GM19463 (cell line): ENCODE measurements at regions not wholly inside any gene's neighbourhood (a gene's known extent, or its start where the extent isn't known, plus 50 kb on each side); places are given as distances from the start of the nearest gene placed in this dataset.
"Not testable (repeated sequence)": the region's sequence is repeated elsewhere in the genome, so short reads cannot be mapped to it uniquely, and the experiment has no call there.

Source experiments
- ATAC-seq: cut with Tn5 transposase; IDR thresholded peaks from one replicate; pipeline ENCODE4 v1.9.1; 2021; ENCODE audit warnings: mild to moderate bottlenecking, moderate library complexity; ENCODE audit not compliant: unreplicated experiment

DNA sequence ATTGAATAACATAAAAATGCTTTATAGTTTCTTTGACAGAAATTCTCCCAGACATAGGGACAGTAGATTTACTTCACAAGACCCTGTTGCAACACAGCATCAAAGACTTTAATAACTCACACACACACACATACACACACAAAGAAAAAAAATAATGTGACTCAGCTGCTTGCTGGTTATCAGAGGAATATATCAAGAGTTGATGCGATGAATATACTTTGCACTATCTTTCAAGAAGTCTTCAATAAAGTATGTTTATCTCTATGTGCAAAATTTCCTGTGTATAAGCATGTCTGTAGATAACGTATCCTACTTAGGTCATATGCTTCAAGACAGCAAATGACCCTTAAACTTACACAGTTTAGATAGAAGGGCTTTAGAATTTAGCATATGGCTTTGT is 243.1 kb downstream of the ARL4A start:
- no peak for ATAC-seq

DNA sequence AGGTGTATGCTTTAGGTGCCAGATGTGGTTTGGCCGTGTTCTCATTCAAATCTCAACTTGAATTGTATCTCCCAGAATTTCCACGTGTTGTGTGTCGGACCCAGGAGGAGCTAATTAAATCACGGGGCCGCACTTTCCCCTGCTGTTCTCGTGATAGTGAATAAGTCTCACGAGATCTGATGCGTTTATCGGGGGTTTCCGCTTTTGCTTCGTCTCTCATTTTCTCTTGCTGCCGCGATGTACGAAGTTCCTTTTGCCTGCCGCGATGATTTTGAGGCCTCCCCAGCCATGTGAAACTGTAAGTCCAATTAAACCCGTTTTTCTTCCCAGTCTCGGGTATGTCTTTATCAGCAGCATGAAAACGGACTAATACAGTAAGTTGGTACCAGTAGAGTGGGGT is 244.0 kb downstream of the ARL4A start:
- ATAC-seq, result not testable (repeated sequence)

DNA sequence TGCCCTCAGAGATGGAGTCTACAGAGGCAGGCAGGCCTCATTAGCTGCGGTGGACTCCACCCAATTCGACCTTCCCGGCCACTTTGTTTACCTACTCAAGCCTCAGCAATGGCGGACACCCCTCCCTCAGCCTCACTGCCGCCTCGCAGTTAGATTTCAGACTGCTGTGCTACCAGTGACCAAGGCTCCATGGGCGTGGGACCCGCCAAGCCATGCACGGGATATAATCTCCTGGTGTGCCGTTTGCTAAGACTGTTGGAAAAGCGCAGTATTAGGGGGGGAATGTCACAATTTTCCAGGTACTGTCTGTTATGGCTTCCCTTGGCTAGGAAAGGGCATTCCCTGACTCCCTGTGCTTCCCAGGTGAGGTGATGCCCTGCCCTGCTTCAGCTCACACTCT is 252.3 kb downstream of the ARL4A start:
- no peak for ATAC-seq

- ATAC-seq, result no peak
Measured at GRCh38 chr7:12941512-12941911, 254.1 kb downstream of the ARL4A start.

DNA sequence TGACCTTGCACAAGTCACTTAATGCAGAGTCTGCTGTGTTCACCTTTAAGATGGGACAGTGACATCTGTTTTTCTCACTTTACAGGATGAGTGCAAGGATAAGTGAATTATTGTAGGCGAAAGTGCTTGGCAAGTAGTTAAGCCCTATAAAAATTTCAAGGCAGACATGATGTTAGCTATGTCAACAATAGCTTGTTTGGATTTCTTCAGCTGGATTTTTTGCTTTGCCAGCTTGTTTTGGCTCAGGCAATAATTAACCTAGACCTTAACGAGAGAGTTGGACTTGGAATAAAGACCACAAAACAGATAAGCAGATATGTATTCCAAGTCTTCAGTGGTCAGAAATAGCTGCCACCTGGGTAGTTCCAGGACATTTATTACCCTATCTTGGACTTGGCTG is 255.2 kb downstream of the ARL4A start:
- no peak for ATAC-seq

- no peak for ATAC-seq
Measured at GRCh38 chr7:12943781-12944180, 256.3 kb downstream of the ARL4A start.

DNA sequence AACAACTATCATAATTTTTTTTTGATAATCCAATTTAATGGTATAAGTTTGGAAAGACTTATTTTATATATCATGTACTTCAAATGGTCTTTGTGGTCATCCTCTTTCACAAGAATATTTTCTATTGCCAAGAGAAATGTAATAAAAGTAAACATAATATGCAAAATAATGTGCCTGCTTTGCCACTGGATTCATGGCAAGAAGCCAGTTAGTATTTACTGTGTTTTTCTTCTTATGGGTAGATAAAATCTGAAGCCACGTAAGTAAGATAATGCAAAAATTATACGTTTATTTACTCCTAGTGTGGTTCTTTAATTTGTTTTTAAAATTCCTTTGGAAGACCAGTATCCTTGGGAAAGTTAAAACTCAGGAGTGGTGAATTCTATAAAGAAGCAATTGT is 258.5 kb downstream of the ARL4A start:
- no peak for ATAC-seq

GRCh38 chr7:12947465-12947864 is 260.0 kb downstream of the ARL4A start:
- ATAC-seq, result no peak

- ATAC-seq, result no peak
Measured at GRCh38 chr7:12949060-12949931, 261.9 kb downstream of the ARL4A start.

- no peak for ATAC-seq
Measured at GRCh38 chr7:12951397-12951801, 264.0 kb downstream of the ARL4A start.

GRCh38 chr7:12954380-12955033 is 267.1 kb downstream of the ARL4A start:
- ATAC-seq, result no peak

DNA sequence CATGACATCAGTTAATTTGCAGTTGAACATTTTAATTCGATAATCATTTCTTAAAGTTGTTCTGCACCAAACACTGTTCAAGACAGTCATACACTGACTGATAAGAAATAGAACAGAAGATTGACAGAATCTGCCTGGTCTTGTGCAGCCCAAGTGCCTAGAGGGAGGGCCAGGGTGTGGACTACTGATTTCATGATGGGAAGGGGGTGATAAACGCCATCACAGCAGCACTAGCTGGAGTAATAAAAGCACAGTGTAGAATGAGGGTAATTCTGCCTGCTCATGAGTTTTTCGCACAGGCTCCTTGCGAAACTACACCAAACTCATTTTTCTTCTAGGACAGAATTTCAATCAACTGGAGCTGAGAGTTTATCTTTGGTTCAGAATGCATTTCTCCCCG is 270.1 kb downstream of the ARL4A start:
- ATAC-seq, result no peak

DNA sequence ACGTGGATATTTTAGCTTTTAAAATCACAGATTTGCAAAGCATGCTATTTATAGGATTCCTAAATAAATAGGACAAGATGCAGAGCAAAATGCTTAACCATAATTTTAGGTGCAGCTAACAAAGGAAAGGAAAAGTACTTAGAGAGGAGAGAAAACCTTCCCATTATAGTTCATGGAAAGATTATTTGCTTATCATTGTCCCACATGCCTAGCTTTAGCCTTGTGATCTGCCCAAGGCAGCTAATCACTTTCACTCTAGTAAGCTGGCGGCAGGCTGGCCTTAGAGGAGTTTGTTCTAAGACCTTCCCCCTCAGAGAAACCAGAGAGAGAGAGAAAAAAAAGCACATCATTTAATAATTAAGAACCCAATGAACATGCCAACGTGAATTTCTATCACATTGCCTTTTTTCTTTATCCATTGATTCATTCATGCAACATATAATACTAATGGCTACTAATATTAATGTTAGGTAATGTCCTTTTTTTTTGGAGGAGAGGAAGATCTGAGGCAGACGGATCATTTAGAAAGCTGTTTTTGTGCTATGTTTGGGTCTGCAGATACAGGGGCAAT is 274.6 kb downstream of the ARL4A start:
- no peak for ATAC-seq

GRCh38 chr7:12963435-12963834 is 276.0 kb downstream of the ARL4A start:
- ATAC-seq, result no peak

- no peak for ATAC-seq
Measured at GRCh38 chr7:12964836-12965235, 277.4 kb downstream of the ARL4A start.

- no peak for ATAC-seq
Measured at GRCh38 chr7:12965767-12966166, 278.3 kb downstream of the ARL4A start.

- no peak for ATAC-seq
Measured at GRCh38 chr7:12967322-12967721, 279.9 kb downstream of the ARL4A start.

- ATAC-seq, result no peak
Measured at GRCh38 chr7:12968836-12969422, 281.5 kb downstream of the ARL4A start.

- ATAC-seq, result no peak
Measured at GRCh38 chr7:12970626-12971025, 283.2 kb downstream of the ARL4A start.

DNA sequence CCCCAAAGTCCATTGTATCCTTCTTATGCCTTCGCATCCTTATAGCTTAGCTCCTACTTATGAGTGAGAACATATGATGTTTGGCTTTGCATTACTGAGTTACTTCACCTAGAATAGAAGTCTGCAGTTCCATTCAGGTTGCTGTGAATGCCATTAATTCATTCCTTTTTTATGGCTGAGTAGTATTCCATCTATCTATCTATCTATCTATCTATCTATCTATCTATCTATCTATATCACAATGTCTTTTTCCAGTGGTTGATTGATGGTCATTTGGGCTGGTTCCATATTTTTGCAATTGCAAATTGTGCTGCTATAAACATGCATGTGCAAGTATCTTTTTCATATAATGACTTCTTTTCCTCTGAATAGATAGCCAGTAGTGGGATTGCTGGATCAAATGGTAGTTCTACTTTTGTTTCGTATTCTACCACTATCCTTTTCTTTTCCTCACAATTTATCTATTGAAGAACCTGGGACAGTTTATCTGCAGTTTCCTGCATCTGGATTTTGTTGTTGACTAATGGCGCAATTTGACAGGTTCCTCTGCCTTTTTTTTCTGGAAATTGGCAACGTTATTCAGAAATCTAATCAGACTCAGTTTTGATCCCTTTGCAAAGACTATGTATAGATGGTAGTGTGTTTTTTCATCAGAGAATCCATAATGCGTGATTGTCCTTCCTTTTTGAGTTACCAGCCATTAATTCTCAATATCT is 287.2 kb downstream of the ARL4A start:
- no peak for ATAC-seq

DNA sequence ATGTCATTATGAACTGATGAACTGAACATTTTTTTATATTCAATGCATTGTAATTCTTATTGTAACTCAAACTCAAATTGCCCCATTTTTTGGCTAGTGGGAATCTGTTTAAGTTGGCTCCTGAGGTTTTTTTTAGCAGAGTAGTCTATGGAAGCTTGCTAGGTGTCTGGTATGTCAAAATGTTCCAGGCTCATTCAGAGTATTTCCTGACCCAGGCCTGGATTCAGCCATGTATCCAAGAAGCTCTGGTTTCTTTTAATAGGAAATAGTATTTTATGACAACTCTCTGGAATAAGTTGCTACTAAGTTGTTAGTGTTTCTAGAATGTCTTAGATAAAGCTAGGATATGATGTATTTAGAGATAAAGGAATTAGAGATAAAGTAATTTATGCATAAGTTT is 288.0 kb downstream of the ARL4A start:
- no peak for ATAC-seq
